ENCODE measurements at regions not wholly inside any gene's neighbourhood (a gene's known extent, or its start where the extent isn't known, plus 50 kb on each side); places are given as distances from the start of the nearest gene placed in this dataset.
"Not testable (repeated sequence)": the region's sequence is repeated elsewhere in the genome, so short reads cannot be mapped to it uniquely, and the experiment has no call there.

- H3K36me3 ChIP-seq (ENCODE audit: low read depth, missing control alignments); H3K27me3 ChIP-seq; intact Hi-C loops (cut with DNase I; ENCODE audit: low total_unique reads); H3K4me1 ChIP-seq; H3K9me3 ChIP-seq: not testable (repeated sequence)
- peak overlapping the region; percentile 44 to 64 for H3K27ac ChIP-seq
- H3K4me3 ChIP-seq: peak overlapping the region; percentile 59 to 60
- 6 to 9% methylated on average over 37 to 45 of the region's 45 CpGs for WGBS, 2 donors
- peak; percentile 73 for DNase-seq
Observed at GRCh38 chr1:148402152-148403084, 80.7 kb downstream of the PPIAL4G start.

- DNase-seq; H3K4me3 ChIP-seq; H3K9me3 ChIP-seq; intact Hi-C loops (cut with DNase I; ENCODE audit: low total_unique reads); H3K36me3 ChIP-seq (ENCODE audit: low read depth, missing control alignments); H3K4me1 ChIP-seq; H3K27ac ChIP-seq; H3K27me3 ChIP-seq: not testable (repeated sequence)
- 60 to 94% methylated on average over 1 of the region's 1 CpG for WGBS, 2 donors
Observed at GRCh38 chr1:148397516-148397915, 85.6 kb downstream of the PPIAL4G start.

GRCh38 chr1:148392505-148392904, 90.6 kb downstream of the PPIAL4G start:
- H3K27ac ChIP-seq; intact Hi-C loops (cut with DNase I; ENCODE audit: low total_unique reads); H3K36me3 ChIP-seq (ENCODE audit: low read depth, missing control alignments); H3K4me1 ChIP-seq; H3K4me3 ChIP-seq; H3K27me3 ChIP-seq; H3K9me3 ChIP-seq; DNase-seq: not testable (repeated sequence)
- 88 to 91% methylated on average over 2 of the region's 2 CpGs for WGBS, 2 donors

GRCh38 chr1:148391323-148391722, 91.8 kb downstream of the PPIAL4G start:
- H3K4me3 ChIP-seq; intact Hi-C loops (cut with DNase I; ENCODE audit: low total_unique reads); H3K9me3 ChIP-seq; H3K27ac ChIP-seq; H3K27me3 ChIP-seq; H3K4me1 ChIP-seq; H3K36me3 ChIP-seq (ENCODE audit: low read depth, missing control alignments); DNase-seq: not testable (repeated sequence)
- WGBS, 2 donors: 86 to 87% methylated on average over 4 of the region's 4 CpGs

GRCh38 chr1:148389027-148389339, 94.1 kb downstream of the PPIAL4G start:
- H3K9me3 ChIP-seq: no peaks in the 10 kb centered on the region
- no peak for DNase-seq
- H3K4me1 ChIP-seq: peaks cover 5% of the 10 kb centered on the region
- no peaks in the 10 kb centered on the region for H3K27me3 ChIP-seq
- H3K4me3 ChIP-seq: peak overlapping the region; percentile 57 to 73
- H3K36me3 ChIP-seq (ENCODE audit: low read depth, missing control alignments): no peaks in the 10 kb centered on the region
- WGBS, 2 donors: 9 to 11% methylated on average over 6 of the region's 6 CpGs
- TF ChIP-seq POLR2A (IDR thresholded peaks at IDR 0.05) (no peak), CTCF (IDR thresholded peaks at IDR 0.05) (no peak)
- peak overlapping the region; percentile 92 to 94 for H3K27ac ChIP-seq
- intact Hi-C loops (cut with DNase I; ENCODE audit: low total_unique reads): no loop called here

- TF ChIP-seq POLR2A (IDR thresholded peaks at IDR 0.05): peak; percentile 31
- TF ChIP-seq CTCF (IDR thresholded peaks at IDR 0.05): no peak
- H3K9me3 ChIP-seq: no peaks in the 10 kb centered on the region
- intact Hi-C loops (cut with DNase I; ENCODE audit: low total_unique reads): no loop called here
- H3K36me3 ChIP-seq (ENCODE audit: low read depth, missing control alignments): no peaks in the 10 kb centered on the region
- no peaks in the 10 kb centered on the region for H3K27me3 ChIP-seq
- H3K4me3 ChIP-seq: peak overlapping the region; percentile 57 to 73
- peak; percentile 96 for DNase-seq
- 6 to 7% methylated on average over 24 to 40 of the region's 40 CpGs for WGBS, 2 donors
- H3K4me1 ChIP-seq: peaks cover 5% of the 10 kb centered on the region
- H3K27ac ChIP-seq: peak overlapping the region; percentile 92 to 94
Observed at GRCh38 chr1:148388260-148389026, 94.7 kb downstream of the PPIAL4G start.

- intact Hi-C loops (cut with DNase I; ENCODE audit: low total_unique reads); H3K27me3 ChIP-seq; DNase-seq; H3K9me3 ChIP-seq; H3K36me3 ChIP-seq (ENCODE audit: low read depth, missing control alignments); H3K4me1 ChIP-seq: not testable (repeated sequence)
- Histone ChIP-seq H3K27ac (peak overlapping the region; percentile 92 to 94), H3K4me3 (peak overlapping the region; percentile 57 to 73)
- 42 to 55% methylated on average over 9 of the region's 9 CpGs for WGBS, 2 donors
Observed at GRCh38 chr1:148387949-148388259, 95.2 kb downstream of the PPIAL4G start.

- 57 to 61% methylated on average over 18 of the region's 18 CpGs for WGBS, 2 donors
Observed at GRCh38 chr1:148387122-148387948, 95.8 kb downstream of the PPIAL4G start.

More at GRCh38 chr1:148387122-148387948, 95.8 kb downstream of the PPIAL4G start:
- DNase-seq; H3K4me1 ChIP-seq; H3K9me3 ChIP-seq; H3K36me3 ChIP-seq (ENCODE audit: low read depth, missing control alignments); intact Hi-C loops (cut with DNase I; ENCODE audit: low total_unique reads); H3K27me3 ChIP-seq: not testable (repeated sequence)
- peak overlapping the region; percentile 92 to 94 for H3K27ac ChIP-seq
- H3K4me3 ChIP-seq: peak overlapping the region in 1 of 2 donors; percentile 57

All from testis (tissue), 2 donors.